HepG2 (cell line): ENCODE measurements at regions not wholly inside any gene's neighbourhood (a gene's known extent, or its start where the extent isn't known, plus 50 kb on each side); places are given as distances from the start of the nearest gene placed in this dataset.

ENCODE experiments used
- ATAC-seq: fragments of 200-7000 bp; cut with Tn5 transposase; 3 replicates; pipeline ENCODE4 v1.9.1; 2020; ENCODE audit warnings: mild to moderate bottlenecking, moderate library complexity
- BruUV-seq: library from RNA; stranded (reverse); fragments of 400-500 nt; replicated peaks from 2 replicates; lab custom pipeline; 2021; lab: Mats Ljungman, UMichigan
- CTCF ChIA-PET: fragments of 300-600 bp; formaldehyde crosslinking; extraction: SDS; loops from one replicate; lab custom pipeline; 2021; ENCODE audit warnings: low total read pairs, inconsistent platforms, low intra/inter-chr PET ratio; lab: Yijun Ruan, JAX
- POLR2A ChIA-PET: fragments of 350-600 bp; sonication (Branson Sonifier 250); formaldehyde crosslinking; loops from one replicate; lab custom pipeline; 2020; ENCODE audit warnings: antibody characterized with exemption, inconsistent platforms; lab: Yijun Ruan, JAX
- DNase-seq: peaks from one replicate; pipeline ENCODE4 v3.0.0-alpha.2; 2015; ENCODE audit warnings: low spot score
- FAIRE-seq: peaks from 3 replicates; lab custom pipeline; 2011; peaks lifted over from hg19 to GRCh38; lab: Jason Lieb, UNC
- H2AFZ ChIP-seq: one replicate; pipeline ENCODE4 v1.6.1; 2011; ENCODE audit warnings: low read length, inconsistent platforms
- H3K27ac ChIP-seq: fragments of 300-600 bp; 3 replicates; pipeline ENCODE4 v1.8.0; 2011; ENCODE audit warnings: mixed run types, mild to moderate bottlenecking, mixed read lengths, low read length, inconsistent platforms; ENCODE audit not compliant: insufficient read depth; ENCODE audit errors: extremely low read length
- H3K27me3 ChIP-seq, 2 experiments: fragments of 200-600 bp in 1 of 2; 2 replicates in 1 of 2; 3 replicates in 1 of 2; pipeline versions ENCODE4 v1.6.0 to v1.8.0; 2011; ENCODE audit warnings: low read length in 2 of 2, mild to moderate bottlenecking in 2 of 2, moderate library complexity in 2 of 2, inconsistent platforms in 1 of 2; ENCODE audit not compliant: insufficient read depth in 2 of 2, control insufficient read depth in 1 of 2
- H3K36me3 ChIP-seq, 2 experiments: fragments of 200-600 bp in 1 of 2; replicated peaks in 1 of 2; 2 replicates in 1 of 2; 3 replicates in 1 of 2; pipeline versions ENCODE4 v1.5.1 to v1.8.0; 2011; ENCODE audit warnings: low read length in 2 of 2, inconsistent platforms in 1 of 2; ENCODE audit not compliant: insufficient read depth in 2 of 2, control insufficient read depth in 1 of 2
- H3K4me1 ChIP-seq: 2 replicates; pipeline ENCODE4 v1.5.1; 2012; ENCODE audit warnings: low read length, inconsistent platforms; ENCODE audit not compliant: insufficient read depth
- H3K4me2 ChIP-seq: 2 replicates; pipeline ENCODE4 v1.6.0; 2011; ENCODE audit warnings: low read depth, low read length, inconsistent platforms
- H3K4me3 ChIP-seq, 3 experiments: fragments of 200-600 bp in 1 of 3; sonication (generic), shearing (Covaris generic) in 1 of 3; replicated peaks in 1 of 3; 2 replicates each; pipeline ENCODE4 v1.5.1; 2011 to 2016; ENCODE audit warnings: low read length in 3 of 3, inconsistent platforms in 2 of 3, low read depth in 2 of 3, mild to moderate bottlenecking in 2 of 3, control low read depth in 1 of 3, mixed read lengths in 1 of 3; ENCODE audit not compliant: insufficient read depth in 1 of 3
- H3K79me2 ChIP-seq: one replicate; pipeline ENCODE4 v1.6.1; 2011; ENCODE audit warnings: low read length, inconsistent platforms; ENCODE audit not compliant: insufficient read depth
- H3K9ac ChIP-seq: 2 replicates; pipeline ENCODE4 v1.6.0; 2011; ENCODE audit warnings: mild to moderate bottlenecking, low read depth, low read length, inconsistent platforms; ENCODE audit not compliant: insufficient read depth
- H3K9me3 ChIP-seq: 2 replicates; pipeline ENCODE4 v1.5.1; 2012; ENCODE audit warnings: mild to moderate bottlenecking, low read length
- H4K20me1 ChIP-seq: 2 replicates; pipeline ENCODE4 v1.6.0; 2011; ENCODE audit warnings: inconsistent platforms, mild to moderate bottlenecking, low read length, moderate library complexity; ENCODE audit not compliant: insufficient read depth
- ARHGAP35 ChIP-seq: sonication (generic); formaldehyde crosslinking; IDR thresholded peaks from 2 replicates; pipeline ENCODE4 v1.9.0; 2022; ENCODE audit warnings: mild to moderate bottlenecking, inconsistent platforms, moderate library complexity, missing genetic modification reagents, borderline replicate concordance
- ATF5 ChIP-seq: sonication (generic); formaldehyde crosslinking; IDR thresholded peaks from 2 replicates; pipeline ENCODE4 v1.4.0; 2020; ENCODE audit warnings: mild to moderate bottlenecking, low read depth, missing genetic modification reagents
- CENPT ChIP-seq: sonication (generic); formaldehyde crosslinking; IDR thresholded peaks from 2 replicates; pipeline ENCODE4 v1.8.0; 2022; ENCODE audit warnings: low read depth, mild to moderate bottlenecking, moderate library complexity, missing genetic modification reagents
- CREB1 ChIP-seq, 2 experiments: fragments of 450-650 bp in 1 of 2; IDR thresholded peaks; 2 replicates each; pipeline ENCODE4 v1.6.1; 2016 to 2017; ENCODE audit warnings: control low read depth in 1 of 2, mild to moderate bottlenecking in 1 of 2, missing compliant biosample characterization in 1 of 2, missing genetic modification characterization in 1 of 2
- DR1 ChIP-seq: sonication (generic); formaldehyde crosslinking; IDR thresholded peaks from 2 replicates; pipeline ENCODE4 v1.8.0; 2021; ENCODE audit warnings: mild to moderate bottlenecking, missing genetic modification reagents, inconsistent platforms
- HBP1 ChIP-seq: IDR thresholded peaks from 2 replicates; pipeline ENCODE4 v1.6.1; 2016; ENCODE audit warnings: low read depth, control low read depth
- KLF16 ChIP-seq, 2 experiments: sonication (generic) in 1 of 2; formaldehyde crosslinking in 1 of 2; IDR thresholded peaks; 2 replicates each; pipeline versions ENCODE4 v1.6.1 to v1.8.0; 2016 to 2023; ENCODE audit warnings: missing genetic modification reagents in 2 of 2, missing compliant biosample characterization in 1 of 2
- MXD1 ChIP-seq: sonication (generic); formaldehyde crosslinking; IDR thresholded peaks from 2 replicates; pipeline ENCODE4 v1.4.0; 2020; ENCODE audit warnings: mild to moderate bottlenecking, missing genetic modification reagents
- MZF1 ChIP-seq: sonication (generic); formaldehyde crosslinking; IDR thresholded peaks from 2 replicates; pipeline ENCODE4 v1.8.1; 2023; ENCODE audit warnings: mild to moderate bottlenecking, missing genetic modification reagents, borderline replicate concordance
- PPARG ChIP-seq: conservative IDR thresholded peaks from 2 replicates; pipeline ENCODE4 v1.6.1; 2016; ENCODE audit warnings: missing biosample characterization, missing genetic modification reagents
- PRPF4 ChIP-seq: fragments of 200-400 bp; formaldehyde crosslinking; IDR thresholded peaks from 2 replicates; pipeline ENCODE4 v1.6.1; 2016; ENCODE audit warnings: low read length, low read depth; ENCODE audit not compliant: poor library complexity, severe bottlenecking
- YEATS4 ChIP-seq: sonication (generic); formaldehyde crosslinking; IDR thresholded peaks from 2 replicates; pipeline ENCODE4 v1.4.0; 2020; ENCODE audit warnings: missing genetic modification reagents, borderline replicate concordance
- ZNF337 ChIP-seq: sonication (generic); formaldehyde crosslinking; IDR thresholded peaks from 2 replicates; pipeline ENCODE4 v1.5.1; 2020; ENCODE audit warnings: missing genetic modification reagents, low read depth, mild to moderate bottlenecking, borderline replicate concordance
- WGBS: methylation state at CpG from one replicate; pipeline ENCODE4 v1.1.6; 2017; ENCODE audit warnings: low lambda C conversion rate; 5-methylcytosine and 5-hydroxymethylcytosine counted together
- in situ Hi-C: cut with HindIII; loops from 2 replicates; pipeline ENCODE4 v1.10.0; 2017; ENCODE audit warnings: low pct_unique_long_range_greater_than_20kb; ENCODE audit not compliant: extremely low pct_ligation_motif_present
- intact Hi-C: fragments of 100-400 bp; cut with micrococcal nuclease; formaldehyde crosslinking; loops from one replicate; pipeline ENCODE4 v1.10.0; 2022; ENCODE audit not compliant: unreplicated experiment
- TF ChIP-seq, protein P1 (sequence below): sonication (generic); formaldehyde crosslinking; IDR thresholded peaks from 2 replicates; pipeline ENCODE4 v1.4.0; 2020; ENCODE audit warnings: mild to moderate bottlenecking, missing genetic modification reagents, borderline replicate concordance

GRCh38 chr12:95413576-95413975 is 60.4 kb upstream of the METAP2 start:
- Histone ChIP-seq H4K20me1 (no peaks in the 10 kb centered on the region), H3K27me3 (peaks cover 0 to 4% of the 10 kb centered on the region in 2 experiments; a peak in 1 of 5 replicates), H3K4me3 (no peak overlapping the region), H3K79me2 (no peaks in the 10 kb centered on the region), H3K4me1 (peaks cover 11% of the 10 kb centered on the region), H3K27ac (no peak overlapping the region), H3K36me3 (no peaks in the 10 kb centered on the region), H3K9ac (no peak overlapping the region), H3K9me3 (no peaks in the 10 kb centered on the region), H3K4me2 (no peak overlapping the region), H2AFZ (no peak overlapping the region)
- DNase-seq: no peak
- POLR2A ChIA-PET: no interaction called here
- WGBS: 66% methylated on average over 3 of the region's 3 CpGs
- ATAC-seq: no peak
- TF ChIP-seq ZNF337 (CRISPR knock-in tag): no peak
- no peak for TF ChIP-seq PRPF4
- TF ChIP-seq, protein P1, sequence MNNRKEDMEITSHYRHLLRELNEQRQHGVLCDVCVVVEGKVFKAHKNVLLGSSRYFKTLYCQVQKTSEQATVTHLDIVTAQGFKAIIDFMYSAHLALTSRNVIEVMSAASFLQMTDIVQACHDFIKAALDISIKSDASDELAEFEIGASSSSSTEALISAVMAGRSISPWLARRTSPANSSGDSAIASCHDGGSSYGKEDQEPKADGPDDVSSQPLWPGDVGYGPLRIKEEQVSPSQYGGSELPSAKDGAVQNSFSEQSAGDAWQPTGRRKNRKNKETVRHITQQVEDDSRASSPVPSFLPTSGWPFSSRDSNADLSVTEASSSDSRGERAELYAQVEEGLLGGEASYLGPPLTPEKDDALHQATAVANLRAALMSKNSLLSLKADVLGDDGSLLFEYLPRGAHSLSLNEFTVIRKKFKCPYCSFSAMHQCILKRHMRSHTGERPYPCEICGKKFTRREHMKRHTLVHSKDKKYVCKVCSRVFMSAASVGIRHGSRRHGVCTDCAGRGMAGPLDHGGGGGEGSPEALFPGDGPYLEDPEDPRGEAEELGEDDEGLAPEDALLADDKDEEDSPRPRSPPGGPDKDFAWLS (CRISPR knock-in tag): no peak
- no peak for TF ChIP-seq ARHGAP35 (CRISPR knock-in tag)
- no peak for TF ChIP-seq DR1 (CRISPR knock-in tag)
- TF ChIP-seq CREB1 (IDR thresholded peaks at IDR 0.05): no peak
- no peak for TF ChIP-seq CREB1 (CRISPR knock-in tag; IDR thresholded peaks at IDR 0.05)
- in situ Hi-C loops: no loop called here
- intact Hi-C loops: no loop called here
- BruUV-seq: no TSS peak
- CTCF ChIA-PET: interaction anchor here (0.6 kb wide), 1 partner anchor 492 kb away, joined by 3 read pairs; no protein-coding TSS in a partner anchor
- no peak for FAIRE-seq

DNA sequence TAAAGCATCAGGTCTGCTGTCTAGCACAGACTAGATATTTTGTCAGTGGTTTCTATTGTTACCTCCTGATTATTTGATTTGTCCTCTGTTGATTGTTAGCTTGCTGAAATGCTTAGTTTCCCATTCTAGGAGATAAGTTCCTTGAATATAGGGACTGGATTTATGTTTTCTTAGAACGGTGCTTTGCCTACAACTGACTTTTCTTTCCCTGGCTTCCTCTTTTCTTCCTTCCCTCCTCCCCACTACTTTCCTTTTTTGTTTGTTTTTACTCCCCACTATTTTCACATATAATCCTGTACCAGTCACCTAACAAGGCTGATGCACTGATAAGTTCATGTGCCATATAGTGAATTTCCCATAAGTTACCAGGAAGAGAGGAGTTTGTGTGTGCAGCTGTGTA is 58.5 kb upstream of the METAP2 start:
- no peak overlapping the region for H3K27ac ChIP-seq
- intact Hi-C loops (no loop called here), in situ Hi-C loops (no loop called here)
- ChIA-PET CTCF (no interaction called here), POLR2A (no interaction called here)
- WGBS: 76% methylated on average over 1 of the region's 1 CpG
- FAIRE-seq (no peak), DNase-seq (no peak), ATAC-seq (no peak)
- BruUV-seq: no TSS peak
- no peaks in the 10 kb centered on the region for H3K9me3 ChIP-seq
- H3K9ac ChIP-seq: no peak overlapping the region
- H3K4me1 ChIP-seq: peaks cover 11% of the 10 kb centered on the region
- no peaks in the 10 kb centered on the region for H3K27me3 ChIP-seq
- no peak overlapping the region for H3K4me3 ChIP-seq
- H3K4me2 ChIP-seq: no peak overlapping the region
- H3K79me2 ChIP-seq: no peaks in the 10 kb centered on the region
- H4K20me1 ChIP-seq: no peaks in the 10 kb centered on the region
- H2AFZ ChIP-seq: no peak overlapping the region
- H3K36me3 ChIP-seq: no peaks in the 10 kb centered on the region
- TF ChIP-seq KLF16 (CRISPR knock-in tag; IDR thresholded peaks at IDR 0.05): no peak
- TF ChIP-seq YEATS4: no peak
- TF ChIP-seq MXD1: no peak
- no peak for TF ChIP-seq ATF5 (CRISPR knock-in tag)
- no peak for TF ChIP-seq MZF1 (CRISPR knock-in tag)
- no peak for TF ChIP-seq HBP1 (CRISPR knock-in tag)
- no peak for TF ChIP-seq CENPT (CRISPR knock-in tag)
- TF ChIP-seq PPARG (CRISPR knock-in tag): no peak
